ENCODE measurements at regions not wholly inside any gene's neighbourhood (a gene's known extent, or its start where the extent isn't known, plus 50 kb on each side); places are given as distances from the start of the nearest gene placed in this dataset.

GRCh38 chr4:57446266-57446665 lies 336.1 kb upstream of the IGFBP7 start:
- DNase-seq = no peak

- no peak for DNase-seq
These were observed 335.5 kb upstream of the IGFBP7 start for GRCh38 chr4:57445686-57446085.

DNA sequence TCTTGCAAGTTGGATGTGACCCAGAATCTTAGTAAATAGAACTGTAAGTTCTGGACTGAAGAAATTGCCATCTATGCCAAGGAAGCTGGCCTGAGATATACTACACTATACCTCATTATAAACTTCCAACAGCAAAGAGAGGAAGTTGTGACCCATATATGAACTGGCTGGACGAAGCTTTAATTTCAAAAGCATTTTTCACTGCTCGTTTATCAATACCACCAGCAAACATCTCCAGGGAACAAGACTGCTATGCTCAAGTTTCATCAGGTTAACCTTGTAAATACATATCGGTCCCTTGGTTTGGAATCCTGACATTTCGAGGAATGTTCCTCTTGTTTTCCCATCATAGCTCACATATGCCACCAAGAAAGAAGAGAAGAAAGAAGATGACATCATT lies 334.5 kb upstream of the IGFBP7 start:
- DNase-seq = no peak

GRCh38 chr4:57443787-57444186 lies 333.6 kb upstream of the IGFBP7 start:
- DNase-seq = no peak

- DNase-seq = no peak
These were observed 333.1 kb upstream of the IGFBP7 start for GRCh38 chr4:57443308-57443707.

DNA sequence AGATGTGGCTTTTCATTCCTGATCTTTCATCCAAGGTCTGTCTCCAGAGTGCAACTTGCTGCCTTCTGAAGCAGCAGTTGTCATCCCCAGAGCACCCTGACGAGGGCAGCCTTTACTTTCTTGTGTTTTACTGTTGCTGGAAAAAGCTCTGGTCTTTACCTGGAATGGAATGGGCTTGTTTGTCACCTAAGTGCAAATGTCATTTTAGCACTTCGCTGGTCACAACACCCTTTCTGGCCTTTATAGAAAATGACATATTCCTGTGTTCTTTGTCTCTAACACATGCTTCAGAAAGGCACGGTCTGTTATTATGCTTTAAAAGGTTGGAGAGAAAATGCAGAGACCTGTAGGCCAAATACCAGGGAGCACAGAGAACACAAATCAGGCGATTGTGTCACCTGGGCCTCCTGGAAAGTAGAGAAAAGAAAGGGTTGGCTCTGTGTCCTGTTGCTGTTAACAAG lies 332.7 kb upstream of the IGFBP7 start:
- DNase-seq = no peak

- no peak for DNase-seq
These were observed 332.1 kb upstream of the IGFBP7 start for GRCh38 chr4:57442241-57442640.

DNA sequence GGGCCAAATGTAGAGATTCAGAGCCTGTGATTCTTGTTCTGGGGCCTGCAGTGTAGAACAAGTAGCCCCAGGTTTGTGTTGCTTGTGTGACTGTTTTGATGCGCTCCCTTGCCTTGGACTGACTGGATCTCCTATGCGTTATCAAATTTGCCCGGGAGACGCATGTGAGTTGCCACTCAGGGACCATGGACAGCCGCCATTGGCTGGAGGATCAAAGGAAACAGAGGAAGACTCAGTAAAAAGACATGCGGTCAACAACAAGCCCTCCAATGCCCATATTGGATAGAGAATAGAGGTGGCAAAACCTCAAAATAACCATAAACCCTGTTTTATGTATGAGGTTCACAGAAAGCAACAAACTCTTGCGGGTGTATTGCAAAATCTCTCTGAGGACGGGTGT lies 327.5 kb upstream of the IGFBP7 start:
- DNase-seq = no peak

DNA sequence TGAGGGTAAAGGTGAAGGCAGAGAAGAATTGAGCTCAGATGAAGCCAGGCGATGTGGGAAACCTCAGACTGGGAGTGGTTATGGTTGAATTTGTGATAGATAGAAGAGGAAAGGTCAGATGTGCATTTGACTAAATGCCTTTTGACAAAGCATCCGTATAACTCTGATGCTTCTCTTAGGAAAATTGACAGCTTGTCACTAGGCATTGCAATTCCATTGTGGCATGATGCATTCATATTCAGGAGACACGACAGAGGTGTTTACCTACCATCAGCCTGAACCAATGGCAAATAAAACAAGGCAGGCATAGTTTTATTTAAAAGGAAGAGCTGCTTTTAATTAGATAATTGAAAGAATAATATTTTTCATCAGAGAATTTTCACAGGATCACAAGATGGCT lies 325.1 kb upstream of the IGFBP7 start:
- no peak for DNase-seq

GRCh38 chr4:57430726-57431125 lies 320.5 kb upstream of the IGFBP7 start:
- DNase-seq = no peak

DNA sequence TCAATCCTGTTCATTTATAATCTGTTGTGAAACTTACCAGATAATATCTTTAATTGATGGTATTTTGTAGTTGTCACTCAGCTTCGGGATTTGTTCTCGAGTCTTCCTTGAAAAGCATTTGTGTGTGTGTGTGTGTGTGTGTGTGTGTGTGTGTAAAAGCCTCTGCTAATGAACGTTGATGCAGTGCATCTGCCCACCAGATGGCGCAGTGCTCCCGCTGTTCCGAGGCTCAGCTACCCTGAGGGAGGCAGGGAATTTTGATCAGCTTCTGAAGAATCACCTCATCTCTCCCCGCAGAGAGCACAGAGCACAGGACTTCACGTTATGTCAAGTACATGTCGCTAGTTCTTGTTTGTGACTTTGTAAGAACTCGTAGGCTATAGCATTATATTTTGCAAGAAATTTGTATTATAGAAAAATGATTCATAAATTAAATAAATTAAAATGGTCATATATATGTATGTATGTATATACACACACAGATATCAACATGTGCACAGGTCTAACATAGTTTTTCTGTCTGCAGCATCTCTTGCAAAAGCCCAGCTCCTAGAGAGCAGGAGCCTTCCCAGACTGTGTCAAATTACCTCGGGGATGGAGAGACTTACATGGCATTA lies 316.7 kb upstream of the IGFBP7 start:
- no peak for DNase-seq

DNA sequence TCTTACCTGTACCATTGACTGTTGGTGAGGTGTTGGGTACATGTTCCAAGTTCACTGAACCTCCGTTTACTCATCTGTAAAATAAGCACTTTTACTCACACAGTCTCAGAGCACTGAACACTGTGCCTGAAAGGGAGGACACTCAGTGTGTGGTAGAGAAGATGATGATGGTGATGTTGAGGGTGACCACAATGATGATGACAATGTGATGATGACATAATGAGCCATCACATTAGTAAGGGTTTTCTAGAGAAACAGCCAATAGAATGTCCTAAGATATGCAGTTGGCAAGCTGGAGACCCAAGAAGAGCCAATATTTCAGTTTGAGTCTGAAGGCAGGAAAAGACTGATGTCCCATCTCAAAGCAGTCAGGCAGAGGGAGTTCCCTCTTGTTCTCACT lies 315.4 kb upstream of the IGFBP7 start:
- DNase-seq = no peak

GRCh38 chr4:57424232-57424897 lies 314.2 kb upstream of the IGFBP7 start:
- no peak for DNase-seq

- DNase-seq = no peak
These were observed 307.9 kb upstream of the IGFBP7 start for GRCh38 chr4:57418133-57418532.

DNA sequence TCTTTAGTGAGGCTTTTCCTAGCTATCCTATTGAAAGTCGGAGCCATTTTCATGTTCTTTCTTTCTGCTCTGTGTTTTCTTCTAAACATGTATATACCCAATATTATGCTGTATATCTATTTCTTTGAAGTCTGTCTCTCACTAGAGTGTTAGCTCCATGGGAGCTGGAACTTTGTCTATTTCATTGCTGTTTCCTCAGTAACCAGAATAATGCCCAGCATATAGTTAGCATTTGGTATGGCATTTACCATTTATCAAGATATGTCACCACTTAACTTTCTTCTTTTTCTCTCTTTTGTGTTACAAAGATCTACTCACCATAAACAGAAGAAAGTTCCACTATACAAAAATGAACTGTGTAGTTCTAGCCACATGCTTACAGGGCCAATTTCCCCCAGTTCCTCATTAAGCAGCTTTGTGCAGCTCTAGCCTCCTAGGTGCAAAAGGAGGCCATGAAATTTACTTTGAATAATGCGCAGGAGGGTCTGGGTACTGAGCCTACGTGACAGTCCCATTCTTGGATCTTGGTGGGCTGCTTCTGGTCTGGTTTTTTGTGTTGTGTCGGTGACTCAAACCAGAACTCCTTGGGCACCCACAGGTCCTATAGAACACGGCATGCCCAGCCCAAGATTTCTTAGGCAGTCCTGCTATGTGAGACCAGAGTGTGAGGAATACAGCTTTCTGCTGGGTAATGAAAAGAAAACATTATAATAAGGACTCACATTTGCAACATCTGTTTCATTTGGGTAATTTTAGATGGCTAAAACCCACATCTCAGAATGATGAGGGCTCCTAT lies 302.3 kb upstream of the IGFBP7 start:
- no peak for DNase-seq

GRCh38 chr4:57410331-57411052 lies 300.3 kb upstream of the IGFBP7 start:
- no peak for DNase-seq

DNA sequence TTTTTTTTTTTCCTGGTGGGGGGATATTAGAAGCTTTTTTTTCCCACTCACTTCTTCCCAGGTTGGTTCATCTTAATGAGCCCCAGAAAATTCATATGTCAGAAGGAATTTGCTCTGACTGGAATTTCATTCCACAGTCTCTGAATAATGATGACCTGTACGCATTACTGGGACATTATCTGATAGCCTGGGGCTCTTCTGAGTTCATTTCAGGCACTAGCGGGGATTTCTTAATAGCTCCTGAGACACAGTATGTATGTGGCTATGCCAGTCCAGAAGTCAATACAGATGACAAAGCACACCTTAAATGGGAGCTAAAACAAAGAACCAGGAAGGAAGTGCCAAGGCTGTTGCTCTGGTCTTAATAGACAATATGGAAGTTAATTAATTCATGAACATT lies 295.2 kb upstream of the IGFBP7 start:
- DNase-seq = no peak

GRCh38 chr4:57404483-57404882 lies 294.3 kb upstream of the IGFBP7 start:
- DNase-seq = no peak

GRCh38 chr4:57403591-57403990 lies 293.4 kb upstream of the IGFBP7 start:
- no peak for DNase-seq

DNA sequence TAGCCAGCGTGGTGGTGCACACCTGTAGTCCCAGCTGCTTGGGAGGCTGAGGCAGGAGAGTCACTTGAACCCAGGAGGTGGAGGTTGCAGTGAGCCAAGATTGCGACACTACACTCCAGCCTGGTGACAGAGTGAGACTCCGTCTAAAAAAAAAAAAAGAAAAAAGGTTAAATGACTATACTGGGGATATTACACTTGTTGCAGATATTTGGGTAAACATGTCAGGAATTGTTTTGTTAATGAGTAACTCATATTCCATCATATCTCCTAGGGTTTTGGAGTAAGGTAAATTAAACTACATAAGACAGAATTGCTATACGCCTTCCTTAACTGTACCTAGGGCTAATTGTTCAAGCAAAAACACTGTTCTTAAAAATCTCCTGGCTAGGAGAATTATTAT lies 291.4 kb upstream of the IGFBP7 start:
- no peak for DNase-seq

DNA sequence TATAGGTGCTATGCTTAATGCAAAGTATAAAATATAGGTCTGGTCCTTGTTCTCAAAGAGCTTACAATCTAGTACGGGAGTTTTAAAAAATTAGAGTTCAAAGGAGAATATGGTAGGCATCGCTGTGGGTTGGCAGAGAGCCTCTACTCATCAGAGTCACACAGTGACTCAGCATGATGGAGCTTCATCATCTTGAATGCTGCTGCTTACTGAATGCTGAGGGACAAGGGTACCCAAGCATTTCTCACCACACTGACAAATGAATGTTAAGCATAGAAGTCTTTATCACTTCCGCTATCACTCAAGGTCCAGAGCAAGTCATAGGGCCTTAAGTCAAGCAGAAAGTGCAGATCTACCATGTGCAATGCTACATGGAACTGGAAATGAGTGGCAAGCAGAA lies 268.6 kb upstream of the IGFBP7 start:
- no peak for DNase-seq

- no peak for DNase-seq
These were observed 264.8 kb upstream of the IGFBP7 start for GRCh38 chr4:57374866-57375595.

- DNase-seq = no peak
These were observed 263.8 kb upstream of the IGFBP7 start for GRCh38 chr4:57373991-57374390.
